ENCODE measurements at regions not wholly inside any gene's neighbourhood (a gene's known extent, or its start where the extent isn't known, plus 50 kb on each side); places are given as distances from the start of the nearest gene placed in this dataset.
A peak's percentile ranks its signal among the peaks of the same experiment; 100 is the strongest.

DNA sequence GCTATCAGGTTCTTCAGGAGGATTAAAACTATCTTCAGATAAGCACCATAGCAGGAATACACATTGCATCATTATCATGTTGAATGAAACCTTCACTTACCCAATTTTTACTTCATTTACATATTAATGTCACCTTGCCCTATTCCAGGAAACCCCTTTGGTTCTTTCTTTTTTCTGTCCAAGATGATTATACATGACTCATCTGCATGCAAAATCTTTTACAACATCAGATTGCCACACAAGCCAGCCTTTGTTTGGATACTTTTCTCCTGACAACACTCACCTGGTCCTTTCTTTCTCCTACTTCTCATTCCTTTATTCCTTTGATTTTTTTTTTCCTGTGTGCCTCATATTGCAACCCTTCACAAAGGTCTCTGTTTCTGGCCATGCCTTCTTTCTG lies 200.5 kb upstream of the POU3F2 start:
- H3K4me1 ChIP-seq (ENCODE audit: control insufficient read depth, insufficient read depth, low read length): peaks cover 45% of the 10 kb centered on the region
- H3K27ac ChIP-seq (ENCODE audit: insufficient read depth, low read depth, low read length, poor library complexity, severe bottlenecking): no peak overlapping the region
- H3K27me3 ChIP-seq (ENCODE audit: control insufficient read depth, insufficient read depth, low read length, poor library complexity, severe bottlenecking): no peaks in the 10 kb centered on the region
- H3K4me3 ChIP-seq (ENCODE audit: insufficient read depth, low read depth, low read length): no peak overlapping the region
- H3K36me3 ChIP-seq (ENCODE audit: control insufficient read depth, insufficient read depth, low read length): no peaks in the 10 kb centered on the region
- no peaks in the 10 kb centered on the region for H3K9me3 ChIP-seq (ENCODE audit: control insufficient read depth, low read length)

DNA sequence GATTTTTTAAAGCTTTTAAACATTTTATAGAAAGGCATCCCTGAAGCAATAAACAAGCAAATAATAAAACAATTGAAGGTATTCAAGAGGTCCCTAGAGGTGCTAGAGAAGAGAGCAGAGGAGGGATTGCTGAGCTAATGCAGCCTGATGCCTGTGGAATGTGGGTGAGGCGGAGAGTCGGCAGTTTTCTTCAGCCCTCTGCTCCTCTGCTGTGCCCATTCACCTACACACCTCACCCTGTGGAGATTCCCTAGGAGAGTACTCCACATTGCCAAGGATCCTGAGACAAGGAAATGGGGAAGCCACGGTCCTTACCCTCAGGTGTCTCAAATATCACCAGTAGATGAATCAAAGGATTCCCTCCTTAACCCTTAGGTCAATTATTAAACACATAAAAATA lies 199.8 kb upstream of the POU3F2 start:
- H3K9me3 ChIP-seq (ENCODE audit: control insufficient read depth, low read length): no peaks in the 10 kb centered on the region
- 29 to 36% methylated on average over 1 to 3 of the region's 3 CpGs for WGBS, 2 experiments
- H3K4me3 ChIP-seq (ENCODE audit: insufficient read depth, low read depth, low read length): no peak overlapping the region
- no peaks in the 10 kb centered on the region for H3K27me3 ChIP-seq (ENCODE audit: control insufficient read depth, insufficient read depth, low read length, poor library complexity, severe bottlenecking)
- no peak overlapping the region for H3K27ac ChIP-seq (ENCODE audit: insufficient read depth, low read depth, low read length, poor library complexity, severe bottlenecking)
- H3K4me1 ChIP-seq (ENCODE audit: control insufficient read depth, insufficient read depth, low read length): peaks cover 51% of the 10 kb centered on the region
- no peaks in the 10 kb centered on the region for H3K36me3 ChIP-seq (ENCODE audit: control insufficient read depth, insufficient read depth, low read length)

DNA sequence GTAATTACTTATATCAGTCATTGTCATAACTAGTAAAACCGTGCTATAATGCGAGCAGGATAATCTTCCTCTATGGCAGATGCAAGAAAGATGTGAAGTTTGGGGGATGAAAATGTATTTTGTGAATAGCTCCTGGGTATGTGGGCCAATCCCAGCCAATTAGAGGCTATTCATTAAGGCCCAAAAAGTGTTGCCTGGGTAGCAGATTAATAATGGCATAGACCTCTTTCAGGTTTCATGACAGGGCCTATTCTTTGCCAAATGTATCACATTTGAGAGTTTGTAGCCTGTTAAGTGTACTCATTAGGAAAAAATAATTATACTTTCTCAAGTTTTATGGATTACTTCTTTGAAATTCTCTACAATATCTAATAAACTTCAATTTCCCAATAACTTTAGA lies 199.2 kb upstream of the POU3F2 start:
- 92 to 100% methylated on average over 2 of the region's 2 CpGs for WGBS, 2 experiments

DNA sequence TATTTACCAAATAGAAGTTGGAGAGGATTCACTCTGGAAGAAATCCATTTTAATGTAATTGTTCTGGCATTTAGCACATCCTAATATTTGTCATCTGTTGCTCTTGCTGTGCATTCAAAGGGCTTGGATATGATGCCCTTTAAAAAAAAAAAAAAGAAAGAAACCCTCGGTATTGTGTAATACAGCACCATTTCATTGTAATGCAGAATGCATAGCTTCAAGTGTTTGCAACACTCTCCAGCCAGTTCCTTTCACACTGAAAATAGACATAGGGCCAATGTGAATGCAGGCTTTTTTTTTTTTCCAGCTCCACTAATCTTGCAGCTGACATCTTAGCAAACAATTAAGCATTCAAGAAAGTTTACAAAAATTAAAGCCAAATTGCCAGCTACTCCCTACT lies 197.4 kb upstream of the POU3F2 start:
- no peaks in the 10 kb centered on the region for H3K27me3 ChIP-seq (ENCODE audit: control insufficient read depth, insufficient read depth, low read length, poor library complexity, severe bottlenecking)
- H3K4me3 ChIP-seq (ENCODE audit: insufficient read depth, low read depth, low read length): no peak overlapping the region
- no peaks in the 10 kb centered on the region for H3K9me3 ChIP-seq (ENCODE audit: control insufficient read depth, low read length)
- H3K4me1 ChIP-seq (ENCODE audit: control insufficient read depth, insufficient read depth, low read length): peaks cover 66% of the 10 kb centered on the region
- 0% methylated on average over 1 of the region's 1 CpG; no CpG with 5 or more reads in 1 of the 2 experiments for WGBS, 2 experiments
- H3K36me3 ChIP-seq (ENCODE audit: control insufficient read depth, insufficient read depth, low read length): no peaks in the 10 kb centered on the region
- H3K27ac ChIP-seq (ENCODE audit: insufficient read depth, low read depth, low read length, poor library complexity, severe bottlenecking): peak overlapping the region; percentile 26

More for the DNA sequence above, 199.2 kb upstream of the POU3F2 start:
- no peaks in the 10 kb centered on the region for H3K27me3 ChIP-seq (ENCODE audit: control insufficient read depth, insufficient read depth, low read length, poor library complexity, severe bottlenecking)
- no peaks in the 10 kb centered on the region for H3K36me3 ChIP-seq (ENCODE audit: control insufficient read depth, insufficient read depth, low read length)
- no peak overlapping the region for H3K27ac ChIP-seq (ENCODE audit: insufficient read depth, low read depth, low read length, poor library complexity, severe bottlenecking)
- no peaks in the 10 kb centered on the region for H3K9me3 ChIP-seq (ENCODE audit: control insufficient read depth, low read length)
- H3K4me3 ChIP-seq (ENCODE audit: insufficient read depth, low read depth, low read length): no peak overlapping the region
- H3K4me1 ChIP-seq (ENCODE audit: control insufficient read depth, insufficient read depth, low read length): peaks cover 56% of the 10 kb centered on the region

DNA sequence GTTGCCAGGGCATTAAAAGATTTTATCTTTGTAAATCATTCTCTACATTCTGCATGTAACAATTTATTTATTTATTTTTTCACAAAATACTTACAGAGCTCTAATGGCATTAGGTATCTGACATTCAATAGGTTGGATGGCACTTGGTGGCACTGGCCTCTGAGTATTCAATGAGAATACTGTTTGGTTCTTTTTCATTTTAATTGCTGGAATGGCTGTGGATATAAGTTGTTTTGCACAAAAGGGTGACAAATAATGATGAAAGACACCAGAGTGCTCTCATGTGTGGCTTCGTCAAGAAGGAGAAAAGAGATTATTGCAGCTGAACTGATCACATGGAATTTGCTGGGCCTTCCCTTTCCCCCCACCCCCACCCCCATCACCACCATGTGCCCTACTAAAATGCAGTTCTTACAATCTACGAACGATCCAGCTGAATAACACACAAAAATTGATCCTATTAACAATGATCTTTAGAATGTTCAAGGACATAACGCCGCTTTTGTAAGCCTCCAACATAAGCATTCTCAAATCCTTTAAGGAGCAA lies 195.2 kb upstream of the POU3F2 start:
- 64 to 73% methylated on average over 5 of the region's 5 CpGs for WGBS, 2 experiments
- Histone ChIP-seq H3K36me3 (ENCODE audit: control insufficient read depth, insufficient read depth, low read length) (no peaks in the 10 kb centered on the region), H3K9me3 (ENCODE audit: control insufficient read depth, low read length) (no peaks in the 10 kb centered on the region), H3K4me3 (ENCODE audit: insufficient read depth, low read depth, low read length) (no peak overlapping the region), H3K27me3 (ENCODE audit: control insufficient read depth, insufficient read depth, low read length, poor library complexity, severe bottlenecking) (no peaks in the 10 kb centered on the region), H3K27ac (ENCODE audit: insufficient read depth, low read depth, low read length, poor library complexity, severe bottlenecking) (peak overlapping the region; percentile 63), H3K4me1 (ENCODE audit: control insufficient read depth, insufficient read depth, low read length) (peaks cover 80% of the 10 kb centered on the region)

DNA sequence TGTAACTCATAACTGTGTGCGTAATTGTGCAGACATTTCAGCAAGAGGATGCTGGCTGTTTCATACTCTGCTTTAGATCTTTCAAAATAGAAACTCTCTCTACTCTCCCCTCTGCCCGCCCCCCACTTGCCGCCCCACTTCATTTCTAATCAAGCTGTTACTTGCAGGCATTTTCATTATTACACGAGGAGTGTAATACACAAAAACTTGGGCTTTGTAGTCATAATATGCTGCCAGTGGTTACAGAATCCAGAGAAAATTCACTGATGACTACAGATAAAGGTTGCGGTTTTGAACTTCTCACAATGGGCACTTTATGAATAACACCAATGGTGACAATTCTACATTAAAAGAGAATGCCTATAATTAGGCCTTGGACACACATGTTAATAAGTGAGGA lies 194.0 kb upstream of the POU3F2 start:
- H3K4me3 ChIP-seq (ENCODE audit: insufficient read depth, low read depth, low read length): no peak overlapping the region
- peak overlapping the region; percentile 83 for H3K27ac ChIP-seq (ENCODE audit: insufficient read depth, low read depth, low read length, poor library complexity, severe bottlenecking)
- H3K27me3 ChIP-seq (ENCODE audit: control insufficient read depth, insufficient read depth, low read length, poor library complexity, severe bottlenecking): no peaks in the 10 kb centered on the region
- no peaks in the 10 kb centered on the region for H3K36me3 ChIP-seq (ENCODE audit: control insufficient read depth, insufficient read depth, low read length)
- H3K4me1 ChIP-seq (ENCODE audit: control insufficient read depth, insufficient read depth, low read length): peaks cover 75% of the 10 kb centered on the region
- no peaks in the 10 kb centered on the region for H3K9me3 ChIP-seq (ENCODE audit: control insufficient read depth, low read length)
- 93 to 98% methylated on average over 5 of the region's 5 CpGs for WGBS, 2 experiments

DNA sequence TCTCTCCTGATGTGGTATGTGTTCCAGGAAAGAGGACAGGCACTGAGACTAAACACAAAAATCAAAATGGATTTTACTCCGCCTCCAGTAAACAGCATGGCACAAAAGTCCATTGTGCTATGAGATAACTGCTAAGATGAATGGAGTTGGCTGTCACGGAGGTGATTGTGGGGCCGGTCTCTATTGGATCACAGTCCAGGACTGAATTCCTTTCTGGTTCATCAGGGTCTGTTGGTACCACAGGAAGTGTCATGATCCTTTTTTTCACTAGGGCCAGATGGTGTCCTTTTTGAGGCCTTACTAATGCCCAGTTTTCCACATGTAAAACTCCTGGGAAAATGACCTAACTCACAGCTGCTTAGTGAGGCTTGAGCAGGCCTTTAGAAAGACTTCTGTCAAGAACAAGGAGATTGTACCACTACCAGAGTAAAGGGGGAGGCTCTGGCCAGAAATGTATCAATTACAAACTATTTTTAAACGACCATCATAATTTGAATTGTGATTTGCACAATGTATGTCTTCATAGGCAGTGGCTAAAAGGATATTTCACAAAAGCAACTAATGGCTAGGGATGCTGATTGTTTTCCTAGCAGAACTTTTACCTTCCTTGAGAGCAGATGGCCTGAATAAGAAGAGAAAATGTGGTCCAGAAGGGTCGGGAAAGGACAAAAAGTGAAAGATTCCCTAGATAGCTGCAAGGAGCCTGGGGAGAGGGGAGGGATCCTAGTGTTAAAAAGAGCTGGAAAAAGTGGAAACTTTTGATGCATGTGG lies 192.2 kb upstream of the POU3F2 start:
- Histone ChIP-seq H3K4me3 (ENCODE audit: insufficient read depth, low read depth, low read length) (no peak overlapping the region), H3K27ac (ENCODE audit: insufficient read depth, low read depth, low read length, poor library complexity, severe bottlenecking) (peak overlapping the region; percentile 83), H3K27me3 (ENCODE audit: control insufficient read depth, insufficient read depth, low read length, poor library complexity, severe bottlenecking) (no peaks in the 10 kb centered on the region), H3K9me3 (ENCODE audit: control insufficient read depth, low read length) (no peaks in the 10 kb centered on the region), H3K4me1 (ENCODE audit: control insufficient read depth, insufficient read depth, low read length) (peaks cover 64% of the 10 kb centered on the region), H3K36me3 (ENCODE audit: control insufficient read depth, insufficient read depth, low read length) (no peaks in the 10 kb centered on the region)
- WGBS, 2 experiments: 41 to 45% methylated on average over 5 of the region's 5 CpGs

DNA sequence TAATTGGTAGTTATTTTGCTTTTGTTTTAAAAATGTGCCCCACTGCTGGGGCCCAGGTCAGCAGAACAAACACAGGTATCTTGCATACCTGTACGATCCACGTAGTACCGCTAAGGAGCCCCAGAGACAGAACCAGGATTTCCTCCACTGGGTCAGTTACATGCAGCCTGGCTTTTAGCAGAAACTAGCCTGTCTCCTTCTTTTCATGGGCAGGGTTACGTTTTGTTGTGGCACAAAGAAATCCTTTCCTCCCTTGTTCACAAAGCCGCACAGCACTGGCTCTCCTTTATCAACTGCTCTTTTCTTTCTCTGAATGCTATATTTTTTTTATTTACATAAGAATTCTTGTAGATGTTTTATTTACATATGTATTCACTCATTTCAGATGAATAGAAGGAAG lies 190.3 kb upstream of the POU3F2 start:
- H3K4me3 ChIP-seq (ENCODE audit: insufficient read depth, low read depth, low read length): peak overlapping the region; percentile 7
- no peak overlapping the region for H3K27ac ChIP-seq (ENCODE audit: insufficient read depth, low read depth, low read length, poor library complexity, severe bottlenecking)
- H3K9me3 ChIP-seq (ENCODE audit: control insufficient read depth, low read length): no peaks in the 10 kb centered on the region
- peaks cover 50% of the 10 kb centered on the region for H3K4me1 ChIP-seq (ENCODE audit: control insufficient read depth, insufficient read depth, low read length)
- no peaks in the 10 kb centered on the region for H3K27me3 ChIP-seq (ENCODE audit: control insufficient read depth, insufficient read depth, low read length, poor library complexity, severe bottlenecking)
- 35 to 43% methylated on average over 4 to 5 of the region's 5 CpGs for WGBS, 2 experiments
- no peaks in the 10 kb centered on the region for H3K36me3 ChIP-seq (ENCODE audit: control insufficient read depth, insufficient read depth, low read length)

DNA sequence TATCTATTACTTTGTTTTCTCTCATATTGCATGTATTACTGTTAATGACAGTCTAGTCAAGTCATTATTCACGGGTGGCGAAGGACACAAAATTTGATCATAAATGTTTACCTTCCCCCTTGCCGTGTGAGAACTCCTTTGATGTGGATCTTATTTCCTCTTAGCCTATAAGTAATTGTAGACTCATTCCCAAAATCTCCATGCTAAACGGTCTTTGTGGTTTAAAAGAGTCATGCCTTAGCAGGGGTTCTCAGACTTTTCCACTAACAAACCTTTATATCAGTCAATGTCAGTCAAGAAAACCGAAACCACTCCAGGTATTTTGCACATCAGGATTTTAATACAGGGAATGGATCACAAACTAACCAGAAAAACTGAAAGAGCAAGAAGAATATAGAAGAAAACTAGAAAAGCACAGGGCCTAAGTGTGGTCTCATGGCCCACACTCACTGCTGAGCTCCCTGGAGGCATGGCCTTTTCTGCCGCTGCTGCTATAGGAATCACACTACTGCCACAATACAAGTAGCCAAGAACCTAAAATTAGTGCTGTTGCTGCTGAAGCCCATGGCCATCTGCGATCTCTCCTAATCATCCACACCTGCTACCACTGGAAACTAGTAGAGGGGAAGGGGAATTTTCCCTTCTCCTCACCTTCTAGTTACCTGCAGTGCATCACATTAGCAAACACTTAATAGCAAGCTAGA lies 186.0 kb upstream of the POU3F2 start:
- 77 to 81% methylated on average over 6 to 7 of the region's 7 CpGs for WGBS, 2 experiments
- Histone ChIP-seq H3K4me1 (ENCODE audit: control insufficient read depth, insufficient read depth, low read length) (peaks cover 20% of the 10 kb centered on the region), H3K27me3 (ENCODE audit: control insufficient read depth, insufficient read depth, low read length, poor library complexity, severe bottlenecking) (no peaks in the 10 kb centered on the region), H3K4me3 (ENCODE audit: insufficient read depth, low read depth, low read length) (no peak overlapping the region), H3K36me3 (ENCODE audit: control insufficient read depth, insufficient read depth, low read length) (no peaks in the 10 kb centered on the region), H3K9me3 (ENCODE audit: control insufficient read depth, low read length) (no peaks in the 10 kb centered on the region), H3K27ac (ENCODE audit: insufficient read depth, low read depth, low read length, poor library complexity, severe bottlenecking) (no peak overlapping the region)

DNA sequence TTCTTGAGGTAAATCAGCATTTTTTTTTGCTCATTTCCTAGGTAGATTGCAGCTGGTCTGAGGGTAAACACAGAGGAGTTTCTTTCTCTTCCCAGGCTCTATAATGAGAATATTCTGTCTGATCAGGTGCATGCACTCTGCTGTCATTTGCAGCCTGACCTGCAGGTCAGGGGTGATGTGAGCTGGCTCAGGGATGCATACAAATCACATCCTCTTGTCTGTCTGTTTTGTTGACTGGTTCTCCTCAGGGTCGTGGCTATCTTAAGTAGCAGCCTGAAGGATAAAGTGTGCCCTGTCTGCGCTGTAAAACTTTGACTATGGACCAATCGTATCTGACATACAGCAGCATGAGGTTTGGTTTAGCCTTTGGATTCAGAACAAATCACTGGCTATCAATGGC lies 183.4 kb upstream of the POU3F2 start:
- Histone ChIP-seq H3K36me3 (ENCODE audit: control insufficient read depth, insufficient read depth, low read length) (no peaks in the 10 kb centered on the region), H3K27ac (ENCODE audit: insufficient read depth, low read depth, low read length, poor library complexity, severe bottlenecking) (no peak overlapping the region), H3K9me3 (ENCODE audit: control insufficient read depth, low read length) (no peaks in the 10 kb centered on the region), H3K4me1 (ENCODE audit: control insufficient read depth, insufficient read depth, low read length) (peaks cover 5% of the 10 kb centered on the region), H3K27me3 (ENCODE audit: control insufficient read depth, insufficient read depth, low read length, poor library complexity, severe bottlenecking) (no peaks in the 10 kb centered on the region), H3K4me3 (ENCODE audit: insufficient read depth, low read depth, low read length) (no peak overlapping the region)
- 71 to 72% methylated on average over 3 of the region's 3 CpGs for WGBS, 2 experiments

Data from ectodermal cell (in vitro differentiated cells).